Osteocyte (in vitro differentiated cells): ENCODE measurements at regions not wholly inside any gene's neighbourhood (a gene's known extent, or its start where the extent isn't known, plus 50 kb on each side); places are given as distances from the start of the nearest gene placed in this dataset.
"Not testable (repeated sequence)": the region's sequence is repeated elsewhere in the genome, so short reads cannot be mapped to it uniquely, and the experiment has no call there.

Experiments
- DNase-seq: peaks from one replicate; pipeline ENCODE4 v3.0.0; 2021; ENCODE audit warnings: mixed read lengths; ENCODE audit not compliant: unreplicated experiment; ENCODE audit errors: extremely low spot score
- H3K27ac Mint-ChIP-seq: one replicate; pipeline ENCODE4 v1.8.0; 2021; ENCODE audit warnings: mild to moderate bottlenecking, mixed read lengths; ENCODE audit not compliant: unreplicated experiment
- H3K27me3 Mint-ChIP-seq: one replicate; pipeline ENCODE4 v1.8.0; 2021; ENCODE audit warnings: mixed read lengths; ENCODE audit not compliant: unreplicated experiment
- H3K36me3 Mint-ChIP-seq: one replicate; pipeline ENCODE4 v1.8.0; 2021; ENCODE audit warnings: mixed read lengths; ENCODE audit not compliant: unreplicated experiment
- H3K4me1 Mint-ChIP-seq: one replicate; pipeline ENCODE4 v1.8.0; 2021; ENCODE audit warnings: mixed read lengths; ENCODE audit not compliant: unreplicated experiment
- H3K4me3 Mint-ChIP-seq: one replicate; pipeline ENCODE4 v1.8.0; 2021; ENCODE audit warnings: mild to moderate bottlenecking, moderate library complexity, mixed read lengths; ENCODE audit not compliant: unreplicated experiment
- H3K9me3 Mint-ChIP-seq: one replicate; pipeline ENCODE4 v1.8.0; 2021; ENCODE audit warnings: mixed read lengths; ENCODE audit not compliant: unreplicated experiment
- CTCF ChIP-seq: fragments of 200-600 bp; sonication (generic); IDR thresholded peaks from 2 replicates; pipeline ENCODE4 v1.5.0; 2021; ENCODE audit warnings: antibody characterized with exemption, mild to moderate bottlenecking, moderate library complexity

DNA sequence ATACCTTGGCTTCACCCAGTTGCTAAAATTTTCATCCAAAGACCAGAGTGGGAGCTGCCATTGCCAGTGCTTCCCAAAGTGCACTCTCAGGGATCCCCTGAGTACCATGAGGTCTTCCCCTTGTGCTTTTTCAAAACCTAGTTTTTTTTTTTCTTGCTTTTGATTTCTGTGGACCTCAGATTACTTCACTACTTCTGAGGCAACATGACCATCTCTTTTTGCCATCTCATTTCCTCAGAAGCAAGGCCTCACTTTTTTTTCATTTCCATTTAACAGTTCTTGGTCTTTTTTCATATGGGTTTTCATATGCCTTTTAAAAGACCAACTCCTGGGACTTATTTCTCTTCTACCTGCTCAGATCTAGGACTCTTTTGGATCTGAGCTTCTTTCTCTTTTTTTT, 64.1 kb upstream of the MMS22L start:
- no peak for DNase-seq
- Mint-ChIP-seq H3K36me3 (no peaks in the 10 kb centered on the region), H3K4me1 (no peaks in the 10 kb centered on the region), H3K27ac (no peak overlapping the region), H3K4me3 (no peak overlapping the region), H3K27me3 (peaks cover 14% of the 10 kb centered on the region), H3K9me3 (no peaks in the 10 kb centered on the region)
- TF ChIP-seq CTCF = no peak

- TF ChIP-seq CTCF = no peak
- H3K9me3 Mint-ChIP-seq = no peaks in the 10 kb centered on the region
- H3K4me1 Mint-ChIP-seq = no peaks in the 10 kb centered on the region
- DNase-seq = no peak
- no peak overlapping the region for H3K4me3 Mint-ChIP-seq
- no peak overlapping the region for H3K27ac Mint-ChIP-seq
- no peaks in the 10 kb centered on the region for H3K36me3 Mint-ChIP-seq
- H3K27me3 Mint-ChIP-seq = peaks cover 14% of the 10 kb centered on the region
Observed at GRCh38 chr6:97361286-97361685, 78.3 kb upstream of the MMS22L start.

DNA sequence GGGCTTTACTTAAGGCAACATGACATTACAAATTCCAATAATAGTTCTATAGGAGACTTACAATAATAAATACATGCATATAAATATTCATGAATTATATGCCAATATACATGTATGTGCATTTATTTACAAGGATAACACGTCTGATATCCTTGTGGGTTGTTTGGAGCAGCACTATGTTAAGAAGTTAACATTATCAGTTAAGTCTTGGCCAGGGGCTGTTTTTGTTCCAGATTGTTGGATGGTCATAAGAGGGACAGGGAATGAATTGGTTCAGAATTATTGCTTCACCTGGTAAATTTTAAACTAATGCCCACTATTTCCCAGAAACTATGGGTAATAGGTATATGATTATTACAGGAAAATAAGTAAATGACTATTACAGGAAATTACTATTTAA, 81.3 kb upstream of the MMS22L start:
- Mint-ChIP-seq H3K9me3 (no peaks in the 10 kb centered on the region), H3K4me1 (no peaks in the 10 kb centered on the region), H3K27me3 (peaks cover 8% of the 10 kb centered on the region), H3K4me3 (no peak overlapping the region), H3K36me3 (no peaks in the 10 kb centered on the region), H3K27ac (no peak overlapping the region)
- DNase-seq = no peak
- TF ChIP-seq CTCF = no peak

GRCh38 chr6:97382071-97382470, 99.1 kb upstream of the MMS22L start:
- DNase-seq, H3K27me3 Mint-ChIP-seq, H3K4me1 Mint-ChIP-seq, H3K27ac Mint-ChIP-seq, H3K9me3 Mint-ChIP-seq, H3K4me3 Mint-ChIP-seq, H3K36me3 Mint-ChIP-seq: not testable (repeated sequence)

GRCh38 chr6:97392735-97393134, 109.7 kb upstream of the MMS22L start:
- DNase-seq = no peak
- Mint-ChIP-seq H3K4me3 (no peak overlapping the region), H3K27ac (no peak overlapping the region), H3K9me3 (no peaks in the 10 kb centered on the region), H3K36me3 (no peaks in the 10 kb centered on the region), H3K27me3 (peaks cover 44% of the 10 kb centered on the region), H3K4me1 (no peaks in the 10 kb centered on the region)
- no peak for TF ChIP-seq CTCF

- Mint-ChIP-seq H3K27me3 (peaks cover 40% of the 10 kb centered on the region), H3K36me3 (no peaks in the 10 kb centered on the region), H3K9me3 (no peaks in the 10 kb centered on the region), H3K4me1 (no peaks in the 10 kb centered on the region), H3K4me3 (no peak overlapping the region), H3K27ac (no peak overlapping the region)
- no peak for DNase-seq
- peak; percentile 91 for TF ChIP-seq CTCF
Observed at GRCh38 chr6:97394160-97394748, 111.2 kb upstream of the MMS22L start.
